T-helper 2 cell (primary cell): ENCODE measurements at regions not wholly inside any gene's neighbourhood (a gene's known extent, or its start where the extent isn't known, plus 50 kb on each side); places are given as distances from the start of the nearest gene placed in this dataset.
A peak's percentile ranks its signal among the peaks of the same experiment; 100 is the strongest.

ENCODE experiments used
- DNase-seq, 5 experiments: peaks; one replicate each; pipeline versions ENCODE4 v3.0.0 to v3.0.0-alpha.2; 2012 to 2022

GRCh38 chrX:15191830-15192229 lies 78.1 kb downstream of the ASB9 start:
- DNase-seq, result no peak

GRCh38 chrX:15188039-15188438 lies 81.8 kb downstream of the ASB9 start:
- no peak for DNase-seq

- DNase-seq, result no peak
Observed at GRCh38 chrX:15177316-15177715, 92.6 kb downstream of the ASB9 start.

- no peak for DNase-seq
Observed at GRCh38 chrX:15173411-15173810, 96.5 kb downstream of the ASB9 start.

- DNase-seq, result no peak
Observed at GRCh38 chrX:15170927-15171326, 99.0 kb downstream of the ASB9 start.

- DNase-seq, result no peak
Observed at GRCh38 chrX:15167826-15168225, 102.1 kb downstream of the ASB9 start.

GRCh38 chrX:15165832-15166231 lies 104.1 kb downstream of the ASB9 start:
- no peak for DNase-seq

GRCh38 chrX:15163131-15163530 lies 106.8 kb downstream of the ASB9 start:
- no peak for DNase-seq

- DNase-seq, result no peak
Observed at GRCh38 chrX:15160558-15161095, 109.3 kb downstream of the ASB9 start.

GRCh38 chrX:15158736-15159406 lies 111.0 kb downstream of the ASB9 start:
- DNase-seq, result peak in 3 of 5 experiments; percentile 2 to 53 (median 22)

GRCh38 chrX:15158350-15158735 lies 111.5 kb downstream of the ASB9 start:
- peak in 1 of 5 experiments; percentile 4 for DNase-seq

GRCh38 chrX:15157624-15158023 lies 112.3 kb downstream of the ASB9 start:
- no peak for DNase-seq

- DNase-seq, result peak in 3 of 5 experiments; percentile 1 to 42 (median 22)
Observed at GRCh38 chrX:15151267-15152186, 118.4 kb downstream of the ASB9 start.

- no peak for DNase-seq
Observed at GRCh38 chrX:15150586-15150985, 119.3 kb downstream of the ASB9 start.

GRCh38 chrX:15146515-15146914 lies 123.4 kb downstream of the ASB9 start:
- DNase-seq, result peak in 1 of 5 experiments; percentile 1

- DNase-seq, result no peak
Observed at GRCh38 chrX:15143825-15144121, 126.1 kb downstream of the ASB9 start.

GRCh38 chrX:15143050-15143824 lies 126.6 kb downstream of the ASB9 start:
- peak in 3 of 5 experiments; percentile 10 to 43 (median 23) for DNase-seq

GRCh38 chrX:15142084-15142715 lies 127.7 kb downstream of the ASB9 start:
- DNase-seq, result no peak

- DNase-seq, result no peak
Observed at GRCh38 chrX:15136795-15137194, 133.1 kb downstream of the ASB9 start.

- no peak for DNase-seq
Observed at GRCh38 chrX:15129412-15129811, 140.5 kb downstream of the ASB9 start.

- DNase-seq, result no peak
Observed at GRCh38 chrX:15128861-15129260, 141.0 kb downstream of the ASB9 start.

GRCh38 chrX:15127010-15127409 lies 142.9 kb downstream of the ASB9 start:
- DNase-seq, result no peak

- no peak for DNase-seq
Observed at GRCh38 chrX:15116900-15117299, 153.0 kb downstream of the ASB9 start.
